ENCODE measurements at regions not wholly inside any gene's neighbourhood (a gene's known extent, or its start where the extent isn't known, plus 50 kb on each side); places are given as distances from the start of the nearest gene placed in this dataset.
"Not testable (repeated sequence)": the region's sequence is repeated elsewhere in the genome, so short reads cannot be mapped to it uniquely, and the experiment has no call there.

- DNase-seq, result no peak
These were observed 82.4 kb upstream of the CCND2 start for GRCh38 chr12:4191149-4191548.

GRCh38 chr12:4190366-4191063 is 83.0 kb upstream of the CCND2 start:
- no peak for DNase-seq

- no peak for DNase-seq
These were observed 83.8 kb upstream of the CCND2 start for GRCh38 chr12:4189721-4190120.

GRCh38 chr12:4187916-4188315 is 85.6 kb upstream of the CCND2 start:
- DNase-seq, result no peak

- DNase-seq, result not testable (repeated sequence)
These were observed 86.2 kb upstream of the CCND2 start for GRCh38 chr12:4187315-4187714.

GRCh38 chr12:4178424-4179170 is 95.0 kb upstream of the CCND2 start:
- DNase-seq, result no peak

- no peak for DNase-seq
These were observed 96.3 kb upstream of the CCND2 start for GRCh38 chr12:4177262-4177661.

- no peak for DNase-seq
These were observed 97.4 kb upstream of the CCND2 start for GRCh38 chr12:4176168-4176567.

- DNase-seq, result no peak
These were observed 99.1 kb upstream of the CCND2 start for GRCh38 chr12:4174417-4174816.

- DNase-seq, result no peak
These were observed 100.6 kb upstream of the CCND2 start for GRCh38 chr12:4172999-4173398.

GRCh38 chr12:4171742-4172141 is 101.8 kb upstream of the CCND2 start:
- no peak for DNase-seq

- no peak for DNase-seq
These were observed 103.6 kb upstream of the CCND2 start for GRCh38 chr12:4169959-4170358.

GRCh38 chr12:4169531-4169930 is 104.0 kb upstream of the CCND2 start:
- DNase-seq, result no peak

GRCh38 chr12:4168036-4168435 is 105.5 kb upstream of the CCND2 start:
- DNase-seq, result no peak

- DNase-seq, result peak; percentile 73
These were observed 108.7 kb upstream of the CCND2 start for GRCh38 chr12:4164559-4165558.

- DNase-seq, result no peak
These were observed 109.4 kb upstream of the CCND2 start for GRCh38 chr12:4164188-4164558.

GRCh38 chr12:4161718-4162117 is 111.8 kb upstream of the CCND2 start:
- DNase-seq, result no peak

GRCh38 chr12:4160314-4161040 is 113.1 kb upstream of the CCND2 start:
- no peak for DNase-seq

- DNase-seq, result no peak
These were observed 113.7 kb upstream of the CCND2 start for GRCh38 chr12:4159851-4160250.

- no peak for DNase-seq
These were observed 115.3 kb upstream of the CCND2 start for GRCh38 chr12:4158306-4158705.

GRCh38 chr12:4157122-4157521 is 116.4 kb upstream of the CCND2 start:
- no peak for DNase-seq

- DNase-seq, result no peak
These were observed 117.2 kb upstream of the CCND2 start for GRCh38 chr12:4156317-4156716.
